ENCODE measurements at regions not wholly inside any gene's neighbourhood (a gene's known extent, or its start where the extent isn't known, plus 50 kb on each side); places are given as distances from the start of the nearest gene placed in this dataset.

DNA sequence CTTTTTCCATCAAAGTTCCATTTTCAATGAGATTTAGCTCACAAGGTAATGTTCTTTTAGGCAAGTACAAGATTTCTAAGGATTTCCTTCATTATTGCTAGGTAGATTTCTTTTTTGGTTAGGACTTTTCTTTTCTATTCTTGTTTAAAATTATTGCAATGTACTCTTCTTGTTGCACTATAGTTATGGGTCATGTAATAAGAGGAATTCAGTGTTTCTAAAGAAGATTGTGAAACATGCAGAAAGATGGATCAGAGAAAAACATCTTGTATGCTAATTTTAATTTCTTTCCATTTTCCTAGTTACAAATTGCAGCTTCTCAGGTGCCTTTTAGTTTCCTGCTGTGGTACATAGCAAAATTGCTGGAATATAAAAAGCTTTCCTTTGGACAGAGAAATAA, 56.1 kb downstream of the BTG1 start:
- no peak for DNase-seq (ENCODE audit: low spot score)

DNA sequence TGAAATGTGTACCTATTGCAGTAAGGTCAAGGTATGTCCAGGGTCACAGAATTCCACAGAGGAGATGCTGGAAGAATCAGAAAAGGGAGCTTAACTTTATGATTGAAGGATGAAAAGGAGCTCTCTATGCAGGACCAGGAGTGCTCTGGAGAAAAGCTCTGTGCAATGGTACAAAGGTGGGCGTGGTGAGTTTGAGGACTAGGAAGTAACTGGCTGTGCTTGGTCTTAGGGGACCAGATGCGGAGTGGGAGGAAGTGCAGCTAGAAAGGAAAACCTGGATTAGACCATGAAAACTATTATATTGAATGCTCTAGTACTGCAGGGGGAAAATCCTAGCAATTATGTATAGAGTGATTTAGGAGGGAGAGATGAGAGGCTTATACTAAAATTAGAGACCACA, 56.8 kb downstream of the BTG1 start:
- DNase-seq (ENCODE audit: low spot score), result no peak

DNA sequence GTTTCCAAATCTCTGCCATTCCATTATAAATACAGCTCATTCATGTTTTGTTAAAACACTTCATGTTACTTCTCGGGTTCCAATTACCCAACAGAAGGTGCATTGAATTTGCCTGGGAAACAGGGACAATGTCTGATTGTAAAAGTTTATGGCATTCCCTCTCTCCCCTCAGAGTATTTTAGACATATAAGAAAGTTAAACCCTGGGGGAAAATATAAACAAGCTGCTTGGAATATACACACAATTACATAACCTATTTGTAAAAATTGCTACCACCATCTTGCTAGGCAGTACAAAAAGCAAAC, 60.0 kb downstream of the BTG1 start:
- no peak for DNase-seq (ENCODE audit: low spot score)

DNA sequence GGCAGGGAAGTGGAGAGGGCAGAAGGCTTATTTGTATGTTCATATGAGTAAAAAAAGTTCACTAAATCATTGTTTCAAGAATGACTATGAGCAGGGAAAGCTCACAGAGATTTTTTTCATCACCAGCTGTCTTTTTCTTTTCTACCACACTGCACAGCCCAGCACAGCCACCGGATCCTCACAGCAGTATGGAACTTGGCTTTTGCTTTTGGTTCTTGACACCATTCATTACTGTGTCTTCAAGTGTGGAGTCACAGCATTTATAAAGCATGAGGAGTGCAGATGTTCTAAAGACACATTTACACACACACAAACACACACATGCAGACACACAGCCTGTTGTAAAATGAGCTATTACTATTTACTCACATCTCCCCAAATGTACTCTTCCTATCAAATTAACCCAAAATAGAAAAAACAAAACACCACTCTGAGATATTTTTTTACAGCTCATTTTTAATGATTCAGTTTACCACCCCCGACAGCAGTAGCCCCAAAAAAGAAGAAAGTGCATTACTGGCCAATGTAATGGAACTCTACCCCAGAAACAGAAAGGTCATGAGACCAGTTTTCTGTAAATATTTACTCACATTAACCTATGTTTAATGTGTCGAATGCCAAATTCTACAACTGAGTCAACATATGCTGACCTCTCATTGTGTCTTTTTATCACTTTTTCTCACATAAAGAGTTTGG, 60.5 kb downstream of the BTG1 start:
- no peak for DNase-seq (ENCODE audit: low spot score)

DNA sequence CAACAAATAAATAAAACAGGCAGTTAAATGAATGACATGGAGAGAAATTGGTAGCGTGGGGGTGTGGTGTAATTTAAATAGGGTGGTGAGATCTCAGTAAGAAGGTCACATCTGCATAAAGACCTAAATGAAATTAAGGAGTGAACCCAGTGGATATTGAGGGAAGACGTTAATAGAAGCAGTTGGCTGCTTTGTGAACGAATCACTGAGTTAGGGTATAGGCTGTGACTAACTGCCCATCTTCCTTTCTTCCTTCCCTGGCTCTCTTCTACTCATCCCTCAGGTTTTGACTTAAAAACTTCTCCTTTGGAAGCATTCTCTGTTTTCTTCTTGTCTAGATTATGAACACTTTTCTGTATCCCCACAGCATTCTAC, 64.7 kb downstream of the BTG1 start:
- DNase-seq (ENCODE audit: low spot score), result no peak

DNA sequence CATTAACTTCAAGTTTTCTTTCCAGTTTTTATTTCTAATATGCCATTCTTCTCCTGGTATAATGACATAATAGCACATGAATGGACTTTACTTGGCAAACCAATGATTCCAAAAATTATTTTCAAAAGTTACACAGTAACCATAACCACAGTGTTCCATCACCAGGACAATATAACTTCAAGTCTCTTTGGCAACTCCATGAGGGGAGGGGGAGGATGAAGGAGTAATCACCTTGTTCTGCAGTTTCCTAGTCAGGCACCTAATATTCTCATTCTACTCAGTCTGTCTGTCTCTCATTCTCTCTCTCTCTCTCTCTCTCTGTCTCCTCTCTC, 66.6 kb downstream of the BTG1 start:
- DNase-seq (ENCODE audit: low spot score), result no peak

DNA sequence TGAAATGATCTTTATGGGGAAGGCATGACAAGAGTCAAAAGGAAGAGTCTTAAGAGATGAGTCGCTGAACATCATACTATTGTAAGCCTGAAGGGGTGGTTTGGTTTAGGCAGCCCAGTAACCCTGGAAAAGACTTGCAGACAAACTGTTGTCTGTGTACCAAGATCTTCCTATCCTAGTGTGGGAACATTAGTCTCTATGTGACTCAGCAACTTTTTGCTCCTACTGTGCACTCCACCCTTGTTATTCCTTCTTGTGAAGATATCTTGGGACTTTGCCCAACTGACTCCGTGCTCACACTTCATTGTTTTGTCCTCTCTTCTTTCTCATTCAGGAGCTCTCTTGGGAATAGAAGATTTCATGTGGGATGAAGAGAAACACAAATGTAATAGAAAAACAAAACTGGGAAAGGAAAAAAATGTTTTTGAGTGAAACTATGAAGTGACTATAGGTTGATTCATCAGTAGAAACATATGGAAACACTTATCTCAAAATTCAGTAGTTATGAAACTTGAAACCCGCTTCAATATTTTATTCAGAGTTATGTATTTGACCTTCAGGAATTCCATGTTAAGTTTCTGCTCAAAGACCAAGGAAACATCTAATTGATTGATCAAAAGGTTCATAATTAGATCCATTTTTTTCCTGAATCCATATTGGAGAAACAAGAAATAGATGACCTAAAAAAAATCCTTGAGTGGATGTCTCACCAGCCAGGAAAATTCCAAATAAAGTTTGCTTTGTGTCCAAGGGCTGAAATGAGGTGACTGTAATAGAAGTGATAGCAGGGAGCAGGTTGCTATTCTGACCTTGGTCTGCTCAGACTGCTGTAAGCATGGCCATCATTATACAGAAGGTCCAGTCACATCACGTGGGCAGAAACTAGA, 67.2 kb downstream of the BTG1 start:
- no peak for DNase-seq (ENCODE audit: low spot score)

DNA sequence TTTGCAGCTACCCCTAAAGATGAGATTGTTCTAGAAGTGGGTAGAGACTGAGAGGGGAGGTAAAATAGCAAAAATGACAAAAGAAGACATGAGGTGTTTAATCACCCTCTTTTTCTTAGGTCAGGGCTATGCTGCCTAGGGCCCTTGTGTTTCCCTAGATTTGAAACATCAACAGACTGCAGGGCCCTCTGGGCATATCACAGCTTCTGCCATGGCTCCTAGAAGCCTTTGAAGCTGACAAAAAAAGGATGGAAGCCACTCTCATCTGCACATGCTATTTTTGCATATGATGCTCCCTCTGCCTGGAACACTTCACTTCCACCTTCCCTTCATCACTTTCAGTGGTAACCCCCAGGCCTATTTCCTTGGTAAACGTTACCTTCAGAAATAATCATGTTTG, 68.1 kb downstream of the BTG1 start:
- DNase-seq (ENCODE audit: low spot score), result no peak

DNA sequence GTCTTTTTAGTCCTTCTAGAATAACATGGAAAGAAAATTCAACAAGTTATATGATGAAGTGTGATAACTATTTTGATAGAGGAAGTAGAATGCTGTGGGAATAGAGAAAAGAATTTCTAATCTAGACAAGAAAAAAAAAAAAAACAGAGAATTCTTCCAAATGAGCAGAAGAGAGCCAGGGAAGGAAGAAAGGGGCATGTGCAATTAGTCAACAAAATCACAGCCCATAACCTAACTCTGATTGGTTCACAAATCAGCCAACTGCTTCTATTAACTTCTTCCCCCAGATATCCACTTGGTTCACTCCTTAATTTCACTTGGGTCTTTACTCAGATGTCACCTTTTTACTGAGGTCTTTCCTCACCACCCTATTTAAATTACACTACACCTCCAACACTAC, 69.5 kb downstream of the BTG1 start:
- no peak for DNase-seq (ENCODE audit: low spot score)

DNA sequence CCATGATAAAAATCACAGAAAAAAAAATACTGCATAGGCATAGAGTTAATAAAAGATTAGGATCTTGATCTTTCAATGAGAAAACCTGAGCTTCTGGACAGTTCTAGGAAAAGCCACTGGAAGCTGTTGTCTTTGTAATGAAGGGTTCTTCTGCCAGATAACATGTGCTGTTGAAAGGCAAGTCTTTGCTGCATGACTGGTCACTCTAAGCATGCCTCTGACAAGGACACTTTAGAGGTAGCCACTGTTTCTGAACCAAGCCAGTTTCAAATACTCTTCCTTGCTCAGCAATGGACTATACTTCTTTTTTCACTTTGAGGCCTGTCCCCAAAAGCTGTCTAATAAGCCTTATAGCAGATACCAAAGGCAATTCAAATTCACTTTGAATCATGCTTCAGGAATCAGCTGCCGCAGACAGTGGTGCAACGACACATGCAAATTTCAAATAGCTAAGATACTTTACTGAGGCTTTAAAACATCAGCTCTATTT, 70.2 kb downstream of the BTG1 start:
- no peak for DNase-seq (ENCODE audit: low spot score)

DNA sequence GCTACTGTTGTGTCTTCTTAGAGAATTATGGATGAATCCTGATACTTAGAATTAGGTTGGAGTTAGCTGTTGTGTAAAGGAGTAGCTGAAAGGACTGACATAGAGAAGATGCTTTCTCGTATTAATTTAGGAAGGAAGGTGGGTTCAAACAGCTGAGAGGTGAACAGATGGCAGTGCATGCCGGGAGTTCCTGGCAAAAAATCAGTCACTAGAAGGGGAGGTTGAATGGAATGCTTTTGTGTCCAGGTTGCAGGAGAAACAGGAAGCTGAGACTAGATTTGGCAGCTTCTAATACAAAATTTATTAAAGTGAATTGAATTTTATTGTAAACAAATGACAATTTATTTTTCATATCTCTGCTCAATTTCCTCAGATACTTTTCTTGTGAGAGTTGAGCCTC, 70.8 kb downstream of the BTG1 start:
- no peak for DNase-seq (ENCODE audit: low spot score)

DNA sequence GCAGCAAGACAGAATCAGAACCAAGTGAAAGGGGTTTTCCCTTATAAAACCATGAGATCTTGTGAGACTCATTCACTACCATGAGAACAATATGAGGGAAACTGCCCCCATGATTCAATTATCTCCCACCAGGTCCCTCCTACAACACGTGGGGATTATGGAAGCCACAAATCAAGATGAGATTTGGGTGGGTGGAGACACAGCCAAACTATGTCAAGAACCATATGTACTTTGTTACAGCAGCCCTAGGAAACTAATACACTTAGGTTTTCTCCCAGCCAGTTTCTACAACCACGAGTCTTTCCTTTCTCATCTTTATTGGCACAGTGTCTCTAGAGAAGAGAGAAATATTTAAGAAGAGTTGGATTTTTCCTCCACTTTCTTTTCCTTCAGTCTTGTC, 72.6 kb downstream of the BTG1 start:
- no peak for DNase-seq (ENCODE audit: low spot score)

DNA sequence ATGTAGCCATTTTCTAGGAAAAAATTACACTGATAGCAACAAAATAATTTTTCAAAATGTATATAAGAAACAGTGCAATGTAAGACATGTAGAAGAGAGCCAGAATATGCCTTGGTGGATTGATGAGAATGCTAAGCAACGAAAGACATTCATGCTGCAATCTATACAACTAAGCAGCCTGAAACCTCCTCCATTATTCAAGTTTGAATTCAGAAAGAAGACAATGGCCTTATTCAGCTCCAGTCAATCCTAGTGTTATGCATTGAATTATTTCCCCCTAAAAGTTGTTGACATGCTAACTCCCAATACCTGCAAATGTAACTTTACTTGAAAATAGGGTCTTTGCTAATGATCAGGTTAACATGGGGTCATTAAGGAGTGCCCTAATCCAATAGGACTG, 73.5 kb downstream of the BTG1 start:
- DNase-seq (ENCODE audit: low spot score), result no peak

DNA sequence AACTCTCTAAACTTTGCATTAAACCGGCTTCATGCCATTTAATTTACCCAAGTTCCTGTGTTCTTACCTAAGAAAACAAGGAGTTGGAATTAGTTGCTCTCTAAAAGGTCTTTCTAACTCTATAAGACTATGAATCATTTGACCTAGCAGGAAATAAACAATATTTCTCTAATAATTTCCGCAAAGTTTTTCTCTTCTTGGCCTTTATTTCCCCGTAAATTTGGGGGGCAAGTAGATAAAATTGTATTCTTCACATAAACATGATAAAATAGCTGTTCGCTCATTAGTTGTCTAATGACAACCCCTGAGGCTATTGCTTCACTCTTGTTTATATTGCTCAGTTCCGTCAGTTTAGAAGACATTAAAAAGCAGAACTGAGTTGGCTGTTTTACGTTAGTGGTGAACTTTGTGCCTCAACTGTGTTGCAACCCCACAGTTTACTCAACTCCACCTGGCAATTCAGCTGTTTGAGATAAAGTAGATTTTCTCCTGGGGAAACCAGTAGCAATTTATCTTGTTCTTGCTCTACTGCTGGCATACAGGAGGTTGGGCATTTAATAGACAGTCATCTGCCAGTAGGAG, 74.7 kb downstream of the BTG1 start:
- no peak for DNase-seq (ENCODE audit: low spot score)

DNA sequence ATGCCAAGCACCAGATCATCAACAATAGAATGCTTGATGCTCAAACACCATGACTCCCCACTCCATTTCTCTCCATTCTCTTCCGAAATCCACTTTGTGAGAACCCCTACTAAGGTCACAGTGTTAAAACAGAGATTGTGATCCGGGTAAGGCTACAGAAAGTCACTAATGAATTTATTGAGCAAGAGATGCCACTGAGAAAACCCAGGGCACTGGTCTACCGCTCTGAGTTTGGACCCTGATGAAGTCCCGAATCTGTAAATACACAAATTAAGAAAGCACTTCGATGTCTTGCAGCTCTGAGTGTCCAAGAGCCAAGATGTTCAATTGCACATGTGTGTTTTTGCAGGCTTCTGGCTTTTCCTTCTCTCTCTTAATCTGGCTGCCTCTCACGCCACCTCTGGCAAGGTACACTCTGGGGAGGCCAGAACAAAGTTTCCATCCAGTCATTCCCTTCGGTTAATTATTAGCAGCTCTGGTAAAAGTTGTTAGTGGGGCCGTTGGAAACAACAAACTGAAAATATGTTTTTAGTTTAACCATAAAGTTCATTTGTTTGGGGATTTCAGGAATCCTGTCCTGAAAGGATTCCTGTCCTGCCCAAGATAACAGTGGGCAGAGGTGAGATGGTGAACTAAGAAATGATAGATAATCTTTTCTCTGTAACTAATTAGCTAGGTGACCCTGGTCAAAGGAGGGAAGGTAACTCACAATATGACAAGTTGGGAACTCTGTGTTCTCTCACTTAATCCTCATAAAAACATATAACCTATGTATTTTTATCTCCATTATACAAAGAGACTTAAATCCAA, 75.4 kb downstream of the BTG1 start:
- DNase-seq (ENCODE audit: low spot score), result no peak

DNA sequence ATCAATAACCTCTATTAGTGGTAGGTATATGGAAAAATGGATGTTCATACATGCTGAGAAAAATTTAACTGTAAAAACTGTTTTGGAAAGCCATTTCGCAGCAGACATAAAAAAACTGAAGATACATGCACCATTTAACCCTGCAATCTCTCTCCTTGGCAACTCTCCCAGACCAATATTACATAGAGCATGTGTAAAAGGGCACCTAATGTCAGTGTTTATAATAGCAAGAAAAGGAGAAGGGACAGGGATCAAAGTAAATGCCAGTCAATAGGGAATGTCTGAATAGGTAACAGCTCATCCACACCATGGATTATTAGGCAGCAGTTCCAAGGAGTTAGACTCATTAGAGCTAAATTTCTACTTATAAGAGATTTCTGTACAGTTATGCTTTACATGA, 77.2 kb downstream of the BTG1 start:
- DNase-seq (ENCODE audit: low spot score), result no peak

DNA sequence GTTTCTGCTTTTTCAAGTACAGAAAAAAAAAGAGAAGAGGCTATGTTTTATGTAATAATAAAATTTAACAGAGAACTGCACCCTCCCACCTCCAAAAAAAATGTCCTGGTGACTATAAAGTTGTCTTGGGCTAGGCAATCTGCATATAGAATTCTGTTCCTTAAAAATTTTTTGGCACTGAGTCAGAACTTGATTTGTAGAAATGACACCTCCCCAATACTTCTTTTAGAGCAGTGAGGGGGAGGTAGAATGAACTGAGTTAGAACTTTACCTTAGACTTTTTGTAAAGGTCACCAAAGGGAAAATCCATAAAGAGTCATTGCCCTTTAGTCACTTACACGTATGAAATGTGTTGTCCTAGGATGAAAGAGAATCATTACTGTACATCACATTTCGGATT, 80.0 kb downstream of the BTG1 start:
- no peak for DNase-seq (ENCODE audit: low spot score)

DNA sequence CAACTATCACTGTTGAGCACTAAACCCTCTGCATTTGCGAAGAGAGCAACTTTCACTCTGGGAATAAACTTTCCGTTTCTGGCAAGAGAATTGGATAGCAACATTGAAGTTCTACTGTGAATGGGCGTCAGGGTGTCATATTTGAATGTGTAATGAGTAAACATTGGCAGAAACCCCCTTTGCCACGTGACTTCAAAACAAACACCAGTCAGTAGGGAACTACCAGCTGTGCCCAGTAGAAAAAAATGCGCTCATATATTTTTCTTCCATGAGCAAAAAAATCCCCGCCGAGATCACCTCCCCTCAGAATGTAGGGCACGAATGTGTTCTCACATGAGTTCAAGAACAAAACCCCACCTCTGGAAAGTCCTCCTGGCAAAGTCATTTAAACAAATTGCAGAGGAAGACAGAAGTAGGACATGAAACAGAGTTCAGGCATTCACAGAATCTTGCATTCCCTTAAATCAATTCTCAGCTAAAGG, 80.6 kb downstream of the BTG1 start:
- DNase-seq (ENCODE audit: low spot score), result peak; percentile 43

DNA sequence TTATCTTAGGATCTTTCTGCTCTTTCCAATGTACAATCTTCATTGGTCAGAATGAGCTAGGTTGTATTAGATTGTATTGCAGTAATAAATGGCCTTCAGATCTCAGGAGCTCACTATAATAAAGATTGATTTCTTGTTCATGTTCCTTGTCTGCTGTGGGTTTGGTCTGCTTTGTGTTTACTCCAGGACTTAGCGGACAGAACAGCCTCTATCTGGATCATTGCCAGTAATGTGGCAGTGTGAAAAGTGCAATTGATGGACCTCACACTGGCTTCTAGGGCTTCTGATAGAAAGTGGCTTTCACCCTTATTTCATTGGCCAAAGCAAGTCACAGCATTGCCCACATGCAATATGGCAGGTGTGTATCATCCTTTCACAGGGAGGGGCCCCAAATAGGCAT, 81.2 kb downstream of the BTG1 start:
- no peak for DNase-seq (ENCODE audit: low spot score)

DNA sequence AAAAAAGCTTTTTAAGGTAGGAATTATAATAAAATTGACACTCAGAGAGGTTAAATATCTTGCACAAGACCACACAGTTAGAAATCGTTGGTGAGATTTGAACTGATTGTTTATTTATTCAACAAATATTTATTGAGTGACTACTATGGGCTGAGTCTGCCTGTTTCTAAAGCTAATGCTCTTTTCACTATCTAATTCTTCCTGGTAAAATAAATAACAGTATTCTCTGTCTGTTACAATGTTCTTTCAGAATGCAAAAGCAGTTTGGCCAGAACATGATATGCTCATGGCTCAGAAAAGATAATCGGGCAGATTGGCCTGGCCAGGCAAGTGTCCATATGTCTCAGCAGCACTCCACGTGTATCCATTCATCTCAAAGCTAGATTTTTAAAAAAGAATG, 82.0 kb downstream of the BTG1 start:
- no peak for DNase-seq (ENCODE audit: low spot score)

DNA sequence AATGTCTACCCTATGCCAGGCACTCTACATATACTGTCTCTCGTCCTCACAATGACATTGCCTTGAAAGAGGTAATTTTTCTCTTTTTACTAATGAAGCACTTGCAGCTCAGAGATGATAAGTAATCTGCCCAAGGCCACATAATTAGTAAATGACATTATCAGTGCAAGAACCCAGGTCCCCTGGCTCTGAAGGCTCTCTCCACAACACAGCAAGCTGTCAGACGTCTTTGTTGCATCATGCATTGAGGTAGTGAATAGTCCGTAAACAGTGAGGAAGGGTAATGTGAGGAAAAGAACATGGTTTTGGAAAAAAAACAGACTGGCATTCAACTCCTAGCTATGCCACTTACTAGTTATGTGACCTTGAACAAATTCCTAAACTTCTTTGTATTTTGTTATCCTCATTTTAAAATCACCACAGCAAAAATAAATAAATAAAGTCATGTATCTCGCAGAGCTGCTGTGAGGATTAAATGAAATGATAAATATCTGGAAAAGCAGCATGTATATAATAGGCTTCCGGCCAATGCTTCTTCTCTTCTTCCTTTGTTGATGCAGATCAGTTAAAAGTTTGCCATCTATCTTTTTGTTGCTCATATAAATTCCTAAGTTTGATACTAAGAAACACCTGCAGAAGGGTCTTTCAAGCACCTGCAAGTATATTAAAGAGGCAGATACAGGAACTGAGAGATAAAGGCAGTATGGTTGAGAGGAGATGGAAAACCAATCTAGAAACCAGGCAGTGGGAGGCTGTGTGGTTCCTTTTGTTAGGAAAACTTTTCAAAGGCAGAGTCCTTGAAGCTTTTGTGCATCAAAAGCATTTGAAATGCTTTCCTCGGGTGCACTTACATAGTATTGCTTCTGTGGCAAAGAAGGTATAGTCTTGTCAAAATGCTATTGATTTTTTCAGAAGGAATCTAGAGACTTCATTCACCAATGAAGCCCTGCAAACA, 82.8 kb downstream of the BTG1 start:
- DNase-seq (ENCODE audit: low spot score), result no peak
